ENCODE measurements at regions not wholly inside any gene's neighbourhood (a gene's known extent, or its start where the extent isn't known, plus 50 kb on each side); places are given as distances from the start of the nearest gene placed in this dataset.

GRCh38 chr10:32174349-32174893 is 118.2 kb upstream of the KIF5B start:
- no TSS peak for BruUV-seq (replicated peaks)
- POLR2A ChIA-PET = no interaction called here
- H3K4me3 ChIP-seq = no peak overlapping the region
- no peaks in the 10 kb centered on the region for H3K36me3 ChIP-seq (ENCODE audit: control insufficient read depth, insufficient read depth, low read length)
- FAIRE-seq (no peak), ATAC-seq (0 out of 3 replicates have a peak, but pooled peaks have one; percentile 23), DNase-seq (ENCODE audit: extremely low read depth in 1 of 4, low spot score in 3 of 4) (no peak)
- H3K9me1 ChIP-seq (ENCODE audit: control insufficient read depth, insufficient read depth, low read length) = no peaks in the 10 kb centered on the region
- H3K4me1 ChIP-seq (replicated peaks in 1 of 2; ENCODE audit: control insufficient read depth in 2 of 2, insufficient read depth in 2 of 2, low read length in 2 of 2) = peaks cover 0 to 2% of the 10 kb centered on the region in 2 experiments; a peak in 1 of 5 replicates
- peaks cover 2 to 29% of the 10 kb centered on the region in 2 experiments; a peak in 4 of 5 replicates for H3K27me3 ChIP-seq (ENCODE audit: control insufficient read depth in 2 of 2, insufficient read depth in 2 of 2, low read length in 2 of 2)
- no peak overlapping the region for H2AFZ ChIP-seq (ENCODE audit: low read depth, low read length)
- H4K20me1 ChIP-seq (replicated peaks; ENCODE audit: control insufficient read depth, insufficient read depth, low read length) = no peaks in the 10 kb centered on the region; the same call in 1 of the 2 replicates
- H3K27ac ChIP-seq (ENCODE audit: extremely low read depth, low read depth, low read length) = no peak overlapping the region
- 15% methylated on average over 3 of the region's 3 CpGs for WGBS (ENCODE audit: insufficient coverage, low coverage, missing lambda C conversion rate)
- intact Hi-C loops (cut with micrococcal nuclease) (no loop called here), in situ Hi-C loops (cut with MboI) (no loop called here)
- no peaks in the 10 kb centered on the region for H3K79me2 ChIP-seq (ENCODE audit: control insufficient read depth, insufficient read depth, low read length)
- no peak overlapping the region for H3K9ac ChIP-seq (ENCODE audit: insufficient read depth in 1 of 2, low read depth in 2 of 2, low read length in 2 of 2)
- CTCF ChIA-PET (ENCODE audit: low intra/inter-chr PET ratio) = no interaction called here
- H3K9me3 ChIP-seq (replicated peaks; ENCODE audit: control insufficient read depth, insufficient read depth, low read depth, low read length) = no peaks in the 10 kb centered on the region
- H3K4me2 ChIP-seq (ENCODE audit: insufficient read depth, low read length) = no peak overlapping the region
- TF ChIP-seq TCF3 (CRISPR knock-in tag; IDR thresholded peaks at IDR 0.05) (no peak), BRF1 (IDR thresholded peaks at IDR 0.05; ENCODE audit: borderline replicate concordance, extremely low read depth, insufficient read length) (no peak), HMG20A (CRISPR knock-in tag; conservative IDR thresholded peaks at IDR 0.05) (no peak), CEBPG (CRISPR knock-in tag; IDR thresholded peaks at IDR 0.05) (no peak), CEBPG (tag; conservative IDR thresholded peaks at IDR 0.05 in 1 of 2, IDR thresholded peaks at IDR 0.05 in 1 of 2) (peak in 1 of 2 experiments; percentile 47; a peak in 1 of 4 replicates), NONO (IDR thresholded peaks at IDR 0.05; ENCODE audit: low read depth in 2 of 2, low read length in 1 of 2) (no peak), ZBTB2 (IDR thresholded peaks at IDR 0.05) (no peak), CEBPB (tag; IDR thresholded peaks at IDR 0.05) (peak; percentile 28; the same call in 1 of the 2 replicates), ZNF76 (CRISPR knock-in tag; IDR thresholded peaks at IDR 0.05; ENCODE audit: borderline replicate concordance) (no peak), YY1 (IDR thresholded peaks at IDR 0.05; ENCODE audit: borderline replicate concordance in 1 of 3, control insufficient read depth in 1 of 3, extremely low read depth in 1 of 3, insufficient read depth in 3 of 3, insufficient read length in 1 of 3, insufficient replicate concordance in 2 of 3, low read depth in 1 of 3, low read length in 2 of 3) (no peak), CTCFL (IDR thresholded peaks at IDR 0.05; ENCODE audit: borderline replicate concordance, insufficient read depth, low read depth, low read length, poor library complexity, severe bottlenecking) (no peak), ATF3 (IDR thresholded peaks at IDR 0.05) (peak; percentile 57), ATF3 (CRISPR knock-in tag; conservative IDR thresholded peaks at IDR 0.05) (no peak), ZFP36 (IDR thresholded peaks at IDR 0.05; ENCODE audit: low read depth, low read length, partially characterized antibody) (no peak), BDP1 (IDR thresholded peaks at IDR 0.05; ENCODE audit: insufficient read depth, insufficient read length) (no peak)

All from K562 (cell line).